ENCODE measurements at regions not wholly inside any gene's neighbourhood (a gene's known extent, or its start where the extent isn't known, plus 50 kb on each side); places are given as distances from the start of the nearest gene placed in this dataset.

DNA sequence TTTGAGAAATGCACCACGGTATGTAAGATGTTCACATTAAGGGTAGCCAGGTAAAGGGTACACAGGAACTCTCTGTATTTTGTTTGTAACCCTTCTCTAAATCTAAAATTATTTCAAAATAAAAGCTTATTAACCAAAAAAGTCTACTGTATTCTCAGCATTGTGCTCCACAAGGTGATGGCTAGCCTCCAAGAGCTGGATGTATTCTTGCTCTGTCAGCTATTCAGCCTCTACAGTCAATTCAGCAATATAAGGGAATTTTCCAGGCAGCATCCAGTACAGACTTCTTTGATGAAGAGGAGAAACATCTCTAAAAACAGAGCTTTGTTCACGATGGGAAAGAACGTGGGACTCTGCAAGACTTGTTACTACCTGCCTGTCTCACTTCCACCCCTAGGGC lies 63.5 kb upstream of the MAOA start:
- DNase-seq (ENCODE audit: low read depth) = no peak
- TF ChIP-seq, protein P1, sequence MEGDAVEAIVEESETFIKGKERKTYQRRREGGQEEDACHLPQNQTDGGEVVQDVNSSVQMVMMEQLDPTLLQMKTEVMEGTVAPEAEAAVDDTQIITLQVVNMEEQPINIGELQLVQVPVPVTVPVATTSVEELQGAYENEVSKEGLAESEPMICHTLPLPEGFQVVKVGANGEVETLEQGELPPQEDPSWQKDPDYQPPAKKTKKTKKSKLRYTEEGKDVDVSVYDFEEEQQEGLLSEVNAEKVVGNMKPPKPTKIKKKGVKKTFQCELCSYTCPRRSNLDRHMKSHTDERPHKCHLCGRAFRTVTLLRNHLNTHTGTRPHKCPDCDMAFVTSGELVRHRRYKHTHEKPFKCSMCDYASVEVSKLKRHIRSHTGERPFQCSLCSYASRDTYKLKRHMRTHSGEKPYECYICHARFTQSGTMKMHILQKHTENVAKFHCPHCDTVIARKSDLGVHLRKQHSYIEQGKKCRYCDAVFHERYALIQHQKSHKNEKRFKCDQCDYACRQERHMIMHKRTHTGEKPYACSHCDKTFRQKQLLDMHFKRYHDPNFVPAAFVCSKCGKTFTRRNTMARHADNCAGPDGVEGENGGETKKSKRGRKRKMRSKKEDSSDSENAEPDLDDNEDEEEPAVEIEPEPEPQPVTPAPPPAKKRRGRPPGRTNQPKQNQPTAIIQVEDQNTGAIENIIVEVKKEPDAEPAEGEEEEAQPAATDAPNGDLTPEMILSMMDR (conservative IDR thresholded peaks at IDR 0.05; ENCODE audit: low read depth, low read length) = no peak
- H3K4me3 ChIP-seq (ENCODE audit: low read depth, low read length) = no peak overlapping the region

DNA sequence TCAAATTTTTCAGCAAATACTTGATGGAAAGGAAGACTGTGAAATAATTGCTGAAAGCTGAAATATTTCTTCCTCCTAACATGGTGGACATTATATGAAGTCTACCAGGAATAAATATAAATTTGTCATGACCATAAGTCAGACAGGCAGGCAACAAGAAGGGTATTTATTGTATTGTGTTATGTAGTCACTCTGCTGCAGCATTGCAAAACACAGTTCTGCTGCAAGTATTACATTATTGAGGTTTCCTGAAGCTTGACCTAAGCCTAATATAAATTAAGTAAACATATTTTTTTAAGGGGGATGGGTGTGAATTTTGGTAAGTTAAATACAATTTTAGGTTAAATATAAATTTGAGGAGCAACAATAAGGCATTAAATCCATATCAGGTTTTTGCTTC lies 60.2 kb upstream of the MAOA start:
- TF ChIP-seq, protein P1 (conservative IDR thresholded peaks at IDR 0.05; ENCODE audit: low read depth, low read length) = no peak
- no peak for DNase-seq (ENCODE audit: low read depth)
- H3K4me3 ChIP-seq (ENCODE audit: low read depth, low read length) = no peak overlapping the region

DNA sequence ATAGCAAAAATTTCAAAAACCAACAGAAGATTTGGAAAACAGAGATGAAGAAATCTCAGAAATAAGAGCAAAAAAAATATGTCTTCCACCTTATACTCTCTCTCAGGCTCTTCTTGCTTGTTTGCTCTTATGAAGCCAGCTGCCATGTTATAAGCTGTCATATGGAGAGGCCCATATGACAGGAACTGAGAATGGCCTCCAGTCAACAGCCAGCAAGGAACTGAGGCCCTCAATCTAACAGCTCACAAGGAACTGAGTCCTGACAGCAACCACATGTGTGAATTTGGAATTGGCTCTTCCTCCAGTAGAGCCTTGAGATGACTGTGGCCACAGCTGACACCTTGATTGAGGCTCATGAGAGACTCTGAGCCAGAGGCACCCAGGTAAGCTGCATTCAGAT lies 51.3 kb upstream of the MAOA start:
- H3K4me3 ChIP-seq (ENCODE audit: low read depth, low read length) = no peak overlapping the region
- TF ChIP-seq, protein P1 (conservative IDR thresholded peaks at IDR 0.05; ENCODE audit: low read depth, low read length) = no peak
- no peak for DNase-seq (ENCODE audit: low read depth)

DNA sequence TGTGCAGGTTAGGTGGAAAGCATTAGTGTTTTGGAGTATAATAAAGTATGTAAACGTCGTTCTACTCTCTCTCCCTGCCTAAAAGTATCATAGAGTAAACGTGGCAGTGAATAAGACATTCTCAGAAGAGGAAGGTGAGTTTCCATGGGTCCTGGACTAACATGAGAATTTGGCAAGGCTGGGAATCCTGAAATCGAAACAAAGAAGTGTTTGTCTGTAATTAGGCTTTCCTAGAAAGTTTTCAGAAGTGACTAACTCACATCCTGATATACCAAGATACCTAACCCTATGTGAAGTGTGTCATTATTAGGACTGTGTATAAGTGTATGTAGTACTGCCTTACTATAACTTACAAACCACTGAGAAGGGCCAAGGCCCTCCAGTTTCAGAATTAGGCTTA lies 50.7 kb upstream of the MAOA start:
- TF ChIP-seq, protein P1 (conservative IDR thresholded peaks at IDR 0.05; ENCODE audit: low read depth, low read length) = no peak
- no peak overlapping the region for H3K4me3 ChIP-seq (ENCODE audit: low read depth, low read length)
- DNase-seq (ENCODE audit: low read depth) = no peak

Data from epithelial cell of proximal tubule (primary cell).